ENCODE measurements at regions not wholly inside any gene's neighbourhood (a gene's known extent, or its start where the extent isn't known, plus 50 kb on each side); places are given as distances from the start of the nearest gene placed in this dataset.

GRCh38 chr10:89916468-89917215, 215.3 kb downstream of the KIF20B start:
- H3K4me1 ChIP-seq (ENCODE audit: insufficient read depth, low read length) = peaks cover 50% of the 10 kb centered on the region
- ATAC-seq = peak; percentile 26; the same call in 1 of the 2 replicates
- intact Hi-C loops (cut with micrococcal nuclease) = no loop called here

GRCh38 chr10:89921403-89921802, 220.0 kb downstream of the KIF20B start:
- H3F3A ChIP-seq (ENCODE audit: low read length, unreplicated experiment) = no peaks in the 10 kb centered on the region
- ChIA-PET CTCF (no interaction called here), POLR2A (ENCODE audit: unreplicated experiment) (no interaction called here)
- no peaks in the 10 kb centered on the region for H3K79me2 ChIP-seq (ENCODE audit: low read length)
- H3K9me2 ChIP-seq (replicated peaks; ENCODE audit: low read length) = no peaks in the 10 kb centered on the region
- no peaks in the 10 kb centered on the region for H3K9me3 ChIP-seq (ENCODE audit: low read length)
- H2AFZ ChIP-seq (ENCODE audit: low read length) = no peak overlapping the region
- peak overlapping the region; percentile 81 for H3K27ac ChIP-seq (ENCODE audit: low read length)
- no peaks in the 10 kb centered on the region for H4K20me1 ChIP-seq (ENCODE audit: low read length)
- peak; percentile 93 for ATAC-seq
- peaks cover 68% of the 10 kb centered on the region for H3K4me1 ChIP-seq (ENCODE audit: insufficient read depth, low read length)
- intact Hi-C loops (cut with micrococcal nuclease) = no loop called here
- no peaks in the 10 kb centered on the region for H3K36me3 ChIP-seq (ENCODE audit: low read depth, low read length)
- H3K4me3 ChIP-seq (ENCODE audit: low read length) = no peak overlapping the region
- TF ChIP-seq EZH2phosphoT487 (IDR thresholded peaks at IDR 0.05; ENCODE audit: borderline replicate concordance, low read length) (no peak), CTCF (conservative IDR thresholded peaks at IDR 0.05; ENCODE audit: low read depth, low read length) (no peak)
- DNase-seq = peak; percentile 95
- BruUV-seq (replicated peaks) = no TSS peak
- H3K27me3 ChIP-seq (ENCODE audit: low read length) = no peaks in the 10 kb centered on the region
- peak overlapping the region; percentile 11; the same call in 1 of the 2 replicates for H3K9ac ChIP-seq (ENCODE audit: low read length)
- peak overlapping the region; percentile 43 for H3K4me2 ChIP-seq (ENCODE audit: low read length)

More at GRCh38 chr10:89916468-89917215, 215.3 kb downstream of the KIF20B start:
- no peak overlapping the region for H3K4me3 ChIP-seq (ENCODE audit: low read length)
- H3K36me3 ChIP-seq (ENCODE audit: low read depth, low read length) = no peaks in the 10 kb centered on the region
- H3K9me3 ChIP-seq (ENCODE audit: low read length) = no peaks in the 10 kb centered on the region
- no peaks in the 10 kb centered on the region for H3K9me2 ChIP-seq (replicated peaks; ENCODE audit: low read length)
- POLR2A ChIA-PET (ENCODE audit: unreplicated experiment) = interaction anchor here (0.7 kb wide), 1 partner anchor 435 kb away, joined by 3 read pairs; no protein-coding TSS in a partner anchor
- H3F3A ChIP-seq (ENCODE audit: low read length, unreplicated experiment) = no peaks in the 10 kb centered on the region
- no TSS peak for BruUV-seq (replicated peaks)
- CTCF ChIA-PET = interaction anchor here (0.7 kb wide), 1 partner anchor 28 kb away, joined by 3 read pairs; no protein-coding TSS in a partner anchor
- H3K27ac ChIP-seq (ENCODE audit: low read length) = peak overlapping the region; percentile 32
- peak; percentile 72 for DNase-seq
- peak overlapping the region; percentile 24 for H3K4me2 ChIP-seq (ENCODE audit: low read length)
- H3K9ac ChIP-seq (ENCODE audit: low read length) = no peak overlapping the region
- no peaks in the 10 kb centered on the region for H3K79me2 ChIP-seq (ENCODE audit: low read length)
- no peaks in the 10 kb centered on the region for H4K20me1 ChIP-seq (ENCODE audit: low read length)
- no peak overlapping the region for H2AFZ ChIP-seq (ENCODE audit: low read length)
- H3K27me3 ChIP-seq (ENCODE audit: low read length) = no peaks in the 10 kb centered on the region
- TF ChIP-seq EZH2phosphoT487 (IDR thresholded peaks at IDR 0.05; ENCODE audit: borderline replicate concordance, low read length) = no peak
- TF ChIP-seq CTCF (conservative IDR thresholded peaks at IDR 0.05; ENCODE audit: low read depth, low read length) = no peak
- TF ChIP-seq EZH2 (IDR thresholded peaks at IDR 0.05; ENCODE audit: low read length, unreplicated experiment) = no peak

- Histone ChIP-seq H2AFZ (ENCODE audit: low read length) (no peak overlapping the region), H3K9ac (ENCODE audit: low read length) (no peak overlapping the region), H3K4me1 (ENCODE audit: insufficient read depth, low read length) (peaks cover 55% of the 10 kb centered on the region), H3F3A (ENCODE audit: low read length, unreplicated experiment) (no peaks in the 10 kb centered on the region), H3K4me2 (ENCODE audit: low read length) (peak overlapping the region; percentile 9), H3K79me2 (ENCODE audit: low read length) (no peaks in the 10 kb centered on the region), H3K4me3 (ENCODE audit: low read length) (no peak overlapping the region), H3K36me3 (ENCODE audit: low read depth, low read length) (no peaks in the 10 kb centered on the region), H3K9me2 (replicated peaks; ENCODE audit: low read length) (no peaks in the 10 kb centered on the region), H3K27me3 (ENCODE audit: low read length) (no peaks in the 10 kb centered on the region), H3K9me3 (ENCODE audit: low read length) (no peaks in the 10 kb centered on the region), H4K20me1 (ENCODE audit: low read length) (no peaks in the 10 kb centered on the region), H3K27ac (ENCODE audit: low read length) (peak overlapping the region; percentile 64)
- DNase-seq = peak; percentile 69
- no peak for TF ChIP-seq CTCF (conservative IDR thresholded peaks at IDR 0.05; ENCODE audit: low read depth, low read length)
- TF ChIP-seq EZH2phosphoT487 (IDR thresholded peaks at IDR 0.05; ENCODE audit: borderline replicate concordance, low read length) = no peak
- TF ChIP-seq EZH2 (IDR thresholded peaks at IDR 0.05; ENCODE audit: low read length, unreplicated experiment) = no peak
- POLR2A ChIA-PET (ENCODE audit: unreplicated experiment) = no interaction called here
- CTCF ChIA-PET = no interaction called here
- ATAC-seq = no peak
- no TSS peak for BruUV-seq (replicated peaks)
- intact Hi-C loops (cut with micrococcal nuclease) = no loop called here
Measured at GRCh38 chr10:89923661-89924060, 222.3 kb downstream of the KIF20B start.
